Stomach (tissue), 8 donors: ENCODE measurements at regions not wholly inside any gene's neighbourhood (a gene's known extent, or its start where the extent isn't known, plus 50 kb on each side); places are given as distances from the start of the nearest gene placed in this dataset.
A peak's percentile ranks its signal among the peaks of the same experiment; 100 is the strongest.

Experiments
- DNase-seq, 2 donors: peaks; one replicate each; pipeline versions ENCODE4 v3.0.0 to v3.0.0-alpha.2; 2013 to 2019
- H3K27ac ChIP-seq, 5 donors: fragments of 200-600 bp in 4 of 5; sonication (generic) in 4 of 5; one replicate each; pipeline ENCODE4 v1.5.1; 2013 to 2019; ENCODE audit warnings: mild to moderate bottlenecking in 1 of 5, moderate library complexity in 1 of 5
- H3K27me3 ChIP-seq, 3 donors: fragments of 200-600 bp; sonication (generic); one replicate each; pipeline ENCODE4 v1.5.1; 2017 to 2019; ENCODE audit warnings: mixed run types in 1 of 3
- H3K36me3 ChIP-seq, 4 donors: fragments of 200-600 bp; sonication (generic); 1 replicate in 3 of 4; 2 replicates in 1 of 4; pipeline ENCODE4 v1.5.1; 2016 to 2019
- H3K4me1 ChIP-seq, 4 donors: fragments of 200-600 bp; sonication (generic); one replicate each; pipeline ENCODE4 v1.5.1; 2016 to 2019
- H3K4me3 ChIP-seq, 4 donors: fragments of 200-600 bp; sonication (generic) in 3 of 4; one replicate each; pipeline ENCODE4 v1.5.1; 2016 to 2019; ENCODE audit warnings: mild to moderate bottlenecking in 1 of 4
- H3K9me3 ChIP-seq, 4 donors: fragments of 200-600 bp; sonication (generic); one replicate each; pipeline ENCODE4 v1.5.1; 2016 to 2019
- EP300 ChIP-seq: sonication (generic); formaldehyde crosslinking; IDR thresholded peaks from one replicate; pipeline ENCODE4 v1.6.1; 2017; ENCODE audit warnings: antibody characterized with exemption
- POLR2A ChIP-seq, 4 donors: fragments of 450-650 bp; IDR thresholded peaks; one replicate each; pipeline ENCODE4 v1.6.1; 2016; ENCODE audit warnings: antibody characterized with exemption in 4 of 4, control low read depth in 2 of 4, mild to moderate bottlenecking in 1 of 4, moderate library complexity in 1 of 4
- POLR2AphosphoS5 ChIP-seq, 3 donors: sonication (generic); formaldehyde crosslinking; IDR thresholded peaks; one replicate each; pipeline ENCODE4 v1.6.1; 2016; ENCODE audit warnings: antibody characterized with exemption in 3 of 3
- WGBS, 5 donors: extraction: QIAGEN DNeasy Blood & Tissue Kit in 3 of 5; methylation state at CpG; one replicate each; pipeline versions ENCODE4 v1.1.5 to v1.1.7; 2013 to 2018; 5-methylcytosine and 5-hydroxymethylcytosine counted together
- intact Hi-C: fragments of 100-400 bp; cut with DNase I; formaldehyde crosslinking; loops from one replicate; pipeline ENCODE4 v1.15.1; 2023; ENCODE audit warnings: low total_unique reads
- TF ChIP-seq, protein P1 (sequence below), 7 experiments: fragments of 450-650 bp in 4 of 7; fragments of 200-600 bp in 3 of 7; sonication (generic) in 3 of 7; IDR thresholded peaks; one replicate each; pipeline ENCODE4 v1.5.1; 2016 to 2019; ENCODE audit warnings: antibody characterized with exemption in 7 of 7, control low read depth in 2 of 7, mild to moderate bottlenecking in 1 of 7
- donor health status: healthy with polysubstance abuse.
- donor health status: Bipolar disorder and iron deficiency.
- donor health status: healthy.

DNA sequence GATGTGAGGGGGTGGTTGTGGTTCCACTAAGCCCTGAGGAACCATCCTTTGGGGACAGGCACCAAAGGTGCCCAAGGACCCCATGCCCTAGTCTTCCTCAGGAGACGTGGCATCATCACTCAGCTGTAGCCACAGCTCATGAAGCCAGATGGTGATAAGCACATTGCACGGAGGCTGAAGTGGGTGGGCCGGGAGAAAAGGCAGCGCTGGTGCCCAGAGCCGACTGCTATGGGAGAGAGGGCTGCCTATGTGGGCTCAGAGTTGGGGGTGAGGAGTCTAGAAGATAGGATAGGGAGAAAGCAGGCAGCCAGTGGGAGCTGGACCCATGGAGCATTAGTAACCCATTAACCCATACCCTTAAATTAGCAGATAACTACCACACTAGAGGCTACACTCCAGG lies 325.3 kb downstream of the RPS24 start:
- Histone ChIP-seq H3K36me3 (no peaks in the 10 kb centered on the region), H3K9me3 (no peaks in the 10 kb centered on the region), H3K27me3 (no peaks in the 10 kb centered on the region), H3K27ac (no peak overlapping the region), H3K4me3 (no peak overlapping the region), H3K4me1 (peaks cover 0 to 10% (median 0%) of the 10 kb centered on the region in 4 donors)
- TF ChIP-seq, protein P1, sequence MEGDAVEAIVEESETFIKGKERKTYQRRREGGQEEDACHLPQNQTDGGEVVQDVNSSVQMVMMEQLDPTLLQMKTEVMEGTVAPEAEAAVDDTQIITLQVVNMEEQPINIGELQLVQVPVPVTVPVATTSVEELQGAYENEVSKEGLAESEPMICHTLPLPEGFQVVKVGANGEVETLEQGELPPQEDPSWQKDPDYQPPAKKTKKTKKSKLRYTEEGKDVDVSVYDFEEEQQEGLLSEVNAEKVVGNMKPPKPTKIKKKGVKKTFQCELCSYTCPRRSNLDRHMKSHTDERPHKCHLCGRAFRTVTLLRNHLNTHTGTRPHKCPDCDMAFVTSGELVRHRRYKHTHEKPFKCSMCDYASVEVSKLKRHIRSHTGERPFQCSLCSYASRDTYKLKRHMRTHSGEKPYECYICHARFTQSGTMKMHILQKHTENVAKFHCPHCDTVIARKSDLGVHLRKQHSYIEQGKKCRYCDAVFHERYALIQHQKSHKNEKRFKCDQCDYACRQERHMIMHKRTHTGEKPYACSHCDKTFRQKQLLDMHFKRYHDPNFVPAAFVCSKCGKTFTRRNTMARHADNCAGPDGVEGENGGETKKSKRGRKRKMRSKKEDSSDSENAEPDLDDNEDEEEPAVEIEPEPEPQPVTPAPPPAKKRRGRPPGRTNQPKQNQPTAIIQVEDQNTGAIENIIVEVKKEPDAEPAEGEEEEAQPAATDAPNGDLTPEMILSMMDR (IDR thresholded peaks at IDR 0.05), result no peak
- TF ChIP-seq POLR2A (IDR thresholded peaks at IDR 0.05) (no peak), EP300 (no peak), POLR2AphosphoS5 (IDR thresholded peaks at IDR 0.05) (no peak)
- DNase-seq, result no peak
- 88 to 95% (median 91%) methylated on average over 5 of the region's 5 CpGs for WGBS, 5 donors
- intact Hi-C loops, result no loop called here

DNA sequence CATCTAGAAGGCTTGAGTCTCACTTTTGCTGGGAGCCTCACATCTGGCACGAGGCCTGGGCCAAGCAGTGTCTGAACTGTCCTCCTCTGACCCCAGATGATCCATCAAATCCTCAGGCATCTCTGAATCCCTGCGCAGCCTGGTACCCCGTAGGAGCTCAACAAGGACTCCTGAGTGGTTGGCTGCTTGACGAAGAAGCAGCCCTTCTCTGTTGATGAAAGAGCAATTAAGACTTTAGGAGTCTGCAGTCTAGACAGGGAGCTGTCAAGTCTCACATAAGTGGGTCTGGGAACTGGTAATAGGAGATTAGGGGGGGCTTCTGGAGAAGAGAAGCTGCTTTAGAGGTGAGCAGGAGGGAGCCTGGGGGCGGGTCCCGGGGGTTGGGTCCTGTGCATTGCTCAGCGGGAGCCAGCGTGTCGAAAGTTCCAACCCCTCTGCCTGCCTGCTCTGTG lies 326.0 kb downstream of the RPS24 start:
- H3K9me3 ChIP-seq, result no peaks in the 10 kb centered on the region
- no peak overlapping the region for H3K4me3 ChIP-seq
- WGBS, 5 donors, result 44 to 73% (median 47%) methylated on average over 8 to 9 of the region's 9 CpGs
- H3K27me3 ChIP-seq, result no peaks in the 10 kb centered on the region
- H3K4me1 ChIP-seq, result peaks cover 0 to 10% (median 0%) of the 10 kb centered on the region in 4 donors
- intact Hi-C loops, result no loop called here
- no peak overlapping the region for H3K27ac ChIP-seq
- no peaks in the 10 kb centered on the region for H3K36me3 ChIP-seq
- DNase-seq, result peak in 1 of 2 donors; percentile 60
- no peak for TF ChIP-seq POLR2AphosphoS5 (IDR thresholded peaks at IDR 0.05)
- no peak for TF ChIP-seq EP300
- TF ChIP-seq POLR2A (IDR thresholded peaks at IDR 0.05), result no peak
- TF ChIP-seq, protein P1 (IDR thresholded peaks at IDR 0.05), result no peak

DNA sequence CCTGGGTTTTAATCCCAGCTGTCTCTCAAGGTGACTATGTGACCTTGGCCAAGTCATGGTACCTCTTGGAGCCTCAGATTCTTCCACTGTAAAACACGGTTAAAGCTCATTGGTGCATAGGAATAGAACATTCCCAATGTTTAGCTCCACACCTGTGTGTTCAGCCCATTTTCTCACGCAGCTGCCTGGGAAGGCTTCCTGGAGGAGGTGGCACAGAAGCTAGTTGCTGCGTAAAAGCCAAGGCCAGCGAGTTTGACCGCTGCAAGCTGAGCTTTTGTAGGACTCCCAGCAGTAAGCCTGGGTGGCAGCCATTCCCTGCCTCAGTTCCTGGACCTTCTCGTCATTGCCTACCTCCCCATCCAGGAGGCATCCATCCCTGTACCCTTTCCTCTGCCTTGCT lies 326.6 kb downstream of the RPS24 start:
- Histone ChIP-seq H3K9me3 (no peaks in the 10 kb centered on the region), H3K4me1 (peaks cover 0 to 10% (median 0%) of the 10 kb centered on the region in 4 donors), H3K36me3 (no peaks in the 10 kb centered on the region), H3K27ac (no peak overlapping the region), H3K4me3 (no peak overlapping the region), H3K27me3 (no peaks in the 10 kb centered on the region)
- no peak for TF ChIP-seq POLR2A (IDR thresholded peaks at IDR 0.05)
- 88 to 97% (median 91%) methylated on average over 6 of the region's 6 CpGs for WGBS, 5 donors
- no peak for DNase-seq
- intact Hi-C loops, result no loop called here

DNA sequence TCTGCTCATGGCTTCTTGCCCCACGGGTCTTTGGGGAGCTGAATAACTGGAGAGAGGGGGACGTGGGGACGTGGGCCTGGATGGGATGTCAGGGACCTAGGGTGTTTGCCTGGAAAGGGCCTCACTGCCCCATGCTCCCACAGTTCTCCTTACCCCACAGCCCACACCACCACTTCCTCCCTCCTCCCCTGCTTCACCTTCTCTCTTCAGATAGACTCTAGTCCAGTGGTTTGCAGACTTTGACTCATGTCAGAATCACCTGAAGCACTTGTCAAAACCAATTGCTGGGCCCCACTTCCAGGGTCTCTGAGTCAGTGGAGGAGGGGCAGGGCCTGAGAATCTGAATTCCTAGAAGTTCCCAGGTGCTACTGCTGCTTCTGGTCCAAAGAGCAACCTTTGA lies 327.4 kb downstream of the RPS24 start:
- intact Hi-C loops, result no loop called here
- H3K36me3 ChIP-seq, result no peaks in the 10 kb centered on the region
- TF ChIP-seq, protein P1 (IDR thresholded peaks at IDR 0.05), result no peak
- TF ChIP-seq POLR2AphosphoS5 (IDR thresholded peaks at IDR 0.05), result no peak
- no peak for TF ChIP-seq EP300
- TF ChIP-seq POLR2A (IDR thresholded peaks at IDR 0.05), result no peak
- H3K4me3 ChIP-seq, result no peak overlapping the region
- no peaks in the 10 kb centered on the region for H3K9me3 ChIP-seq
- H3K4me1 ChIP-seq, result peaks cover 0 to 15% (median 0%) of the 10 kb centered on the region in 4 donors
- no peak overlapping the region for H3K27ac ChIP-seq
- no peak for DNase-seq
- 79 to 92% (median 86%) methylated on average over 3 of the region's 3 CpGs for WGBS, 5 donors
- H3K27me3 ChIP-seq, result no peaks in the 10 kb centered on the region

DNA sequence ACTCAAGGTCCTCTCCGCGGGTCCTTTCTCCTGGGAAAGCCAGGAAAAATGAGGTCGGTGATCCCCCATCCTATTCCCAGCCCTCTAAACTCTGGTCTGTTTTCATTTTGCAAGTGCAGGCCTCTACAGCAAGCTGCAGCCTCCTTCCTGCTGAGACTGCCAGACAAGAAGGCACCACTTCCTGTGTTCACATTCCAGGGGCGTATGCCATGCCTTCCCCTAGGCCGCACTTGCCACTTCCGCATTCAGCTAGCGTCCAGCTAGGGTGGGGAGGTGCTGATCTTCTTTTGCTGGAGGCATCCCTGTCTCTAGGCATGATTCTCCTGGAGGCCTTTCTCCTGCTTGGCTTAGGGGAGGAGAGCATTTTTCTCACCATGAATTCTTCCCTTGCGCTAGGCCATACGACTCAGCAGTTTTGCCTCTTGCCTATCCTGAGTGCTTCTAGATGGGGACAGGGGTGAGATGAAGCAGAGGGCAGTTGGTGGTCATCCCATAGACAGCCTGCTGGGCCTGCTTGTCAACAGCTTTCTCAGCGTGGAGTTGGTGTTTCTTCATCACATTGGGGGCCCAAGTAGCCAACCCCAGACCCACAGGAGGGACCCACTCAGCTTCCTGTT lies 328.9 kb downstream of the RPS24 start:
- Histone ChIP-seq H3K27ac (no peak overlapping the region), H3K4me3 (no peak overlapping the region), H3K36me3 (no peaks in the 10 kb centered on the region), H3K27me3 (no peaks in the 10 kb centered on the region), H3K4me1 (peaks cover 0 to 29% (median 0%) of the 10 kb centered on the region in 4 donors), H3K9me3 (no peaks in the 10 kb centered on the region)
- intact Hi-C loops, result no loop called here
- DNase-seq, result peak in 1 of 2 donors; percentile 45
- 70 to 84% (median 79%) methylated on average over 9 to 10 of the region's 10 CpGs for WGBS, 5 donors
- TF ChIP-seq POLR2A (IDR thresholded peaks at IDR 0.05), result no peak
- no peak for TF ChIP-seq POLR2AphosphoS5 (IDR thresholded peaks at IDR 0.05)
- no peak for TF ChIP-seq EP300
- TF ChIP-seq, protein P1 (IDR thresholded peaks at IDR 0.05), result no peak
